HFF-Myc (cell line): ENCODE measurements at regions not wholly inside any gene's neighbourhood (a gene's known extent, or its start where the extent isn't known, plus 50 kb on each side); places are given as distances from the start of the nearest gene placed in this dataset.

Experiments used
- DNase-seq: peaks from one replicate; pipeline ENCODE4 v3.0.0-alpha.2; 2011; ENCODE audit warnings: low read depth; ENCODE audit errors: extremely low read depth
- H3K4me3 ChIP-seq: replicated peaks from 2 replicates; pipeline ENCODE4 v1.5.1; 2011; ENCODE audit warnings: low read depth, mild to moderate bottlenecking, control low read depth, low read length
- TF ChIP-seq, protein P1 (sequence below): IDR thresholded peaks from 2 replicates; pipeline ENCODE4 v1.5.1; 2012; ENCODE audit warnings: mild to moderate bottlenecking, low read depth, low read length, control low read depth; ENCODE audit errors: missing control alignments

GRCh38 chr4:151876381-151876988 is 115.7 kb upstream of the GATB start:
- no peak for DNase-seq
- H3K4me3 ChIP-seq, result no peak overlapping the region
- TF ChIP-seq, protein P1, sequence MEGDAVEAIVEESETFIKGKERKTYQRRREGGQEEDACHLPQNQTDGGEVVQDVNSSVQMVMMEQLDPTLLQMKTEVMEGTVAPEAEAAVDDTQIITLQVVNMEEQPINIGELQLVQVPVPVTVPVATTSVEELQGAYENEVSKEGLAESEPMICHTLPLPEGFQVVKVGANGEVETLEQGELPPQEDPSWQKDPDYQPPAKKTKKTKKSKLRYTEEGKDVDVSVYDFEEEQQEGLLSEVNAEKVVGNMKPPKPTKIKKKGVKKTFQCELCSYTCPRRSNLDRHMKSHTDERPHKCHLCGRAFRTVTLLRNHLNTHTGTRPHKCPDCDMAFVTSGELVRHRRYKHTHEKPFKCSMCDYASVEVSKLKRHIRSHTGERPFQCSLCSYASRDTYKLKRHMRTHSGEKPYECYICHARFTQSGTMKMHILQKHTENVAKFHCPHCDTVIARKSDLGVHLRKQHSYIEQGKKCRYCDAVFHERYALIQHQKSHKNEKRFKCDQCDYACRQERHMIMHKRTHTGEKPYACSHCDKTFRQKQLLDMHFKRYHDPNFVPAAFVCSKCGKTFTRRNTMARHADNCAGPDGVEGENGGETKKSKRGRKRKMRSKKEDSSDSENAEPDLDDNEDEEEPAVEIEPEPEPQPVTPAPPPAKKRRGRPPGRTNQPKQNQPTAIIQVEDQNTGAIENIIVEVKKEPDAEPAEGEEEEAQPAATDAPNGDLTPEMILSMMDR, result no peak

DNA sequence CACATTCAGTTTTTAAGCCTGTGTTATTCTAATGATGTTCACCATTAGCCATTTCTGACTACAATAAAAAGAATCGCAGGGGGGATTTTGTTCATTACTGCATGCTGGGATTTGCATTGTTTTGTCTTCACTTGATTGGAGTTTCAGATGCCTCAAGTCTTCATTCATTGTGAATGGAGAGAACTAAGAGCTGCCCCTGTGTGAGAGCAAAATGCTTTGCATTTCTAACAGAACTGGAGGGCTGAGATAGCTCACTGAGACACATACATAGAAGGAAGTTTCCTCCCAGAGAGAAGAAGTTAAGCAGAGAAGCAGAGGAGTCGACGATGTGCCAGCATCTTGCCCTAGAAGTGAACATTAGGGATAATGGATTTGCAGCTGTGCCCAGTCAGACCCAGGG is 113.5 kb upstream of the GATB start:
- TF ChIP-seq, protein P1, result no peak
- H3K4me3 ChIP-seq, result no peak overlapping the region
- no peak for DNase-seq

GRCh38 chr4:151866592-151866918 is 105.7 kb upstream of the GATB start:
- H3K4me3 ChIP-seq, result no peak overlapping the region
- no peak for DNase-seq
- TF ChIP-seq, protein P1, result no peak

DNA sequence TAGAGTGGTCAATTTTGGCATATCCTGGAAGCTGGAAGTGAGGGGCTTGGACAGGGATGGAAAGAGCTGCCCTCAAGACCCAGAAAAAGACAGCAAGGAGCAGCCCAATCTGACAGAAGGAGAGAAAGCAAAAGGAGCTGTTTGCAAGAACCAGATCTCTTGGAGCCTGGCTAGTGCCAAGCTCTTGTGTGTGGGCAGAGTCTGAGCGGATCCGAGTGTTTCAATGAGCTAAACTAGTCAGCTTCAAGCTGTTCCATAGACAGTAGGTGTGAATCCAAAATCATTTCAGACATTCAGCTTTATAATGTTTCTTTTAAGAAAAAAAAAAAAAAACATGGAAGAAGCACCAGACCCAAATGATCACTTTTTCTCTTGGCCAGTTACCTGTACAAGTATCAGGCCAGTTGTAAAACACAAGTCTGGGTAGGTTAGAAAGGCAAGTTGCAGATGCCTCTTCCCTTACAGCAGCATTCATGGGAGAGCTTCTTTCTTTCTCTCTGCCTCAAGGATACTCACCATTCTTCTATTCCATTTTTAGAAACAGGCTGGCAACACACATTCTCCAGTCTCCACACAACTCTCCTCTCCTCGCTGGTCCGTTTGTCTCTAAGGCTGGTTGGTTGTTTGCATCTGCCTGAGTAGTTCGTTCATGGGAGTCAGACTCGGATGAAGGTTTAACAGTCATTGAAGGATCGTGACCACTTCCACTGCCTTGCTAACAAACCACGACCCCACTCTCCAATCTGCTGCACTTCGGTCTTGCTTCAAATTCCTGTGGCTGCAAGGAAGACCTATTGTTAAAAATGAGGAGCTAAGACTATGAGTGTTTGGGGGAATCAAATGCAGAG is 105.2 kb upstream of the GATB start:
- DNase-seq, result no peak
- TF ChIP-seq, protein P1, result no peak
- H3K4me3 ChIP-seq, result no peak overlapping the region

GRCh38 chr4:151865312-151865711 is 104.5 kb upstream of the GATB start:
- TF ChIP-seq, protein P1, result no peak
- no peak overlapping the region for H3K4me3 ChIP-seq
- DNase-seq, result no peak

GRCh38 chr4:151864068-151864467 is 103.3 kb upstream of the GATB start:
- DNase-seq, result no peak
- TF ChIP-seq, protein P1, result no peak
- no peak overlapping the region for H3K4me3 ChIP-seq
